H1 (cell line): ENCODE measurements at regions not wholly inside any gene's neighbourhood (a gene's known extent, or its start where the extent isn't known, plus 50 kb on each side); places are given as distances from the start of the nearest gene placed in this dataset.

Source experiments
- BACH1 ChIP-seq: IDR thresholded peaks from 2 replicates; pipeline ENCODE4 v1.6.1; 2012; ENCODE audit warnings: low read length, improper control_type of control experiment
- HDAC2 ChIP-seq, 2 experiments: fragments of 300-600 bp in 1 of 2; sonication (generic) in 1 of 2; IDR thresholded peaks; 2 replicates each; pipeline ENCODE4 v1.6.1; 2011 to 2012; ENCODE audit warnings: low read depth in 2 of 2, low read length in 2 of 2, mild to moderate bottlenecking in 2 of 2, moderate library complexity in 2 of 2, borderline replicate concordance in 1 of 2, inconsistent platforms in 1 of 2
- PHF8 ChIP-seq: fragments of 200-600 bp; sonication (generic); conservative IDR thresholded peaks from 2 replicates; pipeline ENCODE4 v1.7.1; 2012; ENCODE audit warnings: low read depth, mild to moderate bottlenecking, inconsistent platforms, low read length, moderate library complexity

- TF ChIP-seq PHF8 (no peak), BACH1 (no peak), HDAC2 (IDR thresholded peaks at IDR 0.05; ENCODE audit: borderline replicate concordance in 1 of 2, low read depth in 2 of 2, low read length in 2 of 2) (no peak)
Measured at GRCh38 chr12:68450947-68451260, 118.7 kb upstream of the MDM1 start (continued).
